ENCODE measurements at regions not wholly inside any gene's neighbourhood (a gene's known extent, or its start where the extent isn't known, plus 50 kb on each side); places are given as distances from the start of the nearest gene placed in this dataset.
A peak's percentile ranks its signal among the peaks of the same experiment; 100 is the strongest.

GRCh38 chr14:55500219-55500701 lies 59.8 kb upstream of the TBPL2 start:
- DNase-seq (ENCODE audit: low read depth in 2 of 2) = no peak
- no peak overlapping the region for H3K4me3 ChIP-seq (replicated peaks in 1 of 2; ENCODE audit: low read depth in 2 of 2, low read length in 2 of 2)
- TF ChIP-seq, protein P1, sequence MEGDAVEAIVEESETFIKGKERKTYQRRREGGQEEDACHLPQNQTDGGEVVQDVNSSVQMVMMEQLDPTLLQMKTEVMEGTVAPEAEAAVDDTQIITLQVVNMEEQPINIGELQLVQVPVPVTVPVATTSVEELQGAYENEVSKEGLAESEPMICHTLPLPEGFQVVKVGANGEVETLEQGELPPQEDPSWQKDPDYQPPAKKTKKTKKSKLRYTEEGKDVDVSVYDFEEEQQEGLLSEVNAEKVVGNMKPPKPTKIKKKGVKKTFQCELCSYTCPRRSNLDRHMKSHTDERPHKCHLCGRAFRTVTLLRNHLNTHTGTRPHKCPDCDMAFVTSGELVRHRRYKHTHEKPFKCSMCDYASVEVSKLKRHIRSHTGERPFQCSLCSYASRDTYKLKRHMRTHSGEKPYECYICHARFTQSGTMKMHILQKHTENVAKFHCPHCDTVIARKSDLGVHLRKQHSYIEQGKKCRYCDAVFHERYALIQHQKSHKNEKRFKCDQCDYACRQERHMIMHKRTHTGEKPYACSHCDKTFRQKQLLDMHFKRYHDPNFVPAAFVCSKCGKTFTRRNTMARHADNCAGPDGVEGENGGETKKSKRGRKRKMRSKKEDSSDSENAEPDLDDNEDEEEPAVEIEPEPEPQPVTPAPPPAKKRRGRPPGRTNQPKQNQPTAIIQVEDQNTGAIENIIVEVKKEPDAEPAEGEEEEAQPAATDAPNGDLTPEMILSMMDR (IDR thresholded peaks at IDR 0.05; ENCODE audit: low read depth, low read length) = no peak

DNA sequence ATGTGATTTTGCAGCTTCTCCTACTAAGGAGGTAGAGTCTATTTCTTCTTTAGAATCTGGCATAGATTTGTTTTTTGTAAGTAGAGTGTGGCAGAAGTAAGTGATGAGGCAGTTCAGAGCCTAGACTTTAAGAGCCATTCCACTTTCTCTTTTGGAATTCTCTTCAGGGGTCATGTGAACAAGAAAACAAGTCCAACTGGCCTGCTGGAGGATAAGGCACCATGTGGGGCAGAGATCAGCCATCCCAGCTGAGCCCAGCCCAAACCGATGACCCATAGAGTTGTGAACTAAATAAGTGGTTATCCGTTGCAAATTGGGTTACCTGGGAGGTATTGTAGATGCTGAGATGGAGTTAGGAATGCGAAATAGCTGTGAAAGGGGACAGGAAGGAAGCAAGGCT lies 60.3 kb upstream of the TBPL2 start:
- H3K4me3 ChIP-seq (replicated peaks in 1 of 2; ENCODE audit: low read depth in 2 of 2, low read length in 2 of 2) = no peak overlapping the region
- TF ChIP-seq, protein P1 (IDR thresholded peaks at IDR 0.05; ENCODE audit: low read depth, low read length) = no peak
- DNase-seq (ENCODE audit: low read depth in 2 of 2) = no peak

GRCh38 chr14:55502746-55503284 lies 62.4 kb upstream of the TBPL2 start:
- TF ChIP-seq, protein P1 (IDR thresholded peaks at IDR 0.05; ENCODE audit: low read depth, low read length) = no peak
- no peak for DNase-seq (ENCODE audit: low read depth in 2 of 2)
- H3K4me3 ChIP-seq (replicated peaks in 1 of 2; ENCODE audit: low read depth in 2 of 2, low read length in 2 of 2) = no peak overlapping the region

- no peak overlapping the region for H3K4me3 ChIP-seq (replicated peaks in 1 of 2; ENCODE audit: low read depth in 2 of 2, low read length in 2 of 2)
- DNase-seq (ENCODE audit: low read depth in 2 of 2) = no peak
- TF ChIP-seq, protein P1 (IDR thresholded peaks at IDR 0.05; ENCODE audit: low read depth, low read length) = no peak
These were observed 65.4 kb upstream of the TBPL2 start for GRCh38 chr14:55505846-55506245.

DNA sequence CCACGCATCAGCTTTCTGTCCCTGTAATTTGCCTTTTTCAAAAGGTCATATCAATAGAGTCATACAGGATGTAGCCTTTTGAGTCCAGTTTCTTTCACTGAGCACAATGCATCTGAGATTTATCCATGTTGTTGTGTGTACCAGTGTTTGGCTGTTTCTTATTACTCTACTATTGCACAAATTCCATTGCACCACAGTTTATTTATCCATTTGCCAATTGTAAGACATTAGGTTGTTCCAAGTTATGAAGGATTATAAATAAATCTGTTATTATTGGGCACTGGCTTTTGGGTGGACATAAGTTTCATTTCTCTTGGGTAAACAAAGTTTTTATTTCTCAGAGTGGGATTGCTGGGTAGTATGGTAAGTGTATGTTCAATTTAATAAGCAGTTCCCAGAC lies 68.3 kb upstream of the TBPL2 start:
- TF ChIP-seq, protein P1 (IDR thresholded peaks at IDR 0.05; ENCODE audit: low read depth, low read length) = no peak
- no peak overlapping the region for H3K4me3 ChIP-seq (replicated peaks in 1 of 2; ENCODE audit: low read depth in 2 of 2, low read length in 2 of 2)
- DNase-seq (ENCODE audit: low read depth in 2 of 2) = no peak

GRCh38 chr14:55512421-55512820 lies 67.6 kb upstream of the KTN1 start:
- no peak overlapping the region for H3K4me3 ChIP-seq (replicated peaks in 1 of 2; ENCODE audit: low read depth in 2 of 2, low read length in 2 of 2)
- peak in 1 of 2 donors; percentile 28 for DNase-seq (ENCODE audit: low read depth in 2 of 2)
- TF ChIP-seq, protein P1 (IDR thresholded peaks at IDR 0.05; ENCODE audit: low read depth, low read length) = no peak

DNA sequence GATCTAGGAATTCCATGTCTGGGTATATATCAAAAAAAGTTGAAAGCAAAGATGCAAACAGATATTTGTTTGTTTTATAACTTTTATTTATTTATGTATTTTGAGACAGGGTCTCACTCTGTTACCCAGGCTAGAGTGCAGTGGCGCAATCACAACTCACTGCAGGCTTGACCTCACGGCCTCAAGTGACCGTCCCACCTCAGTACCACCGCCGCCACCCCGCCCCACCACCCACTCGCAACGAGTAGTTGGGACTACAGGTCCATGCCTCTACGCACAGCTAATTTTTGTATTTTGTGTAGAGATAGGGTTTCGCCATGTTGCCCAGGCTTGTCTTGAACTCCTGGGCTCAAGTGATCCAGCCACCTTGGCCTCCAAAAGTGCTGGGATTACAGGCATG lies 66.5 kb upstream of the KTN1 start:
- TF ChIP-seq, protein P1 (IDR thresholded peaks at IDR 0.05; ENCODE audit: low read depth, low read length) = no peak
- DNase-seq (ENCODE audit: low read depth in 2 of 2) = no peak
- no peak overlapping the region for H3K4me3 ChIP-seq (replicated peaks in 1 of 2; ENCODE audit: low read depth in 2 of 2, low read length in 2 of 2)
